Endothelial cell (in vitro differentiated cells): ENCODE measurements at regions not wholly inside any gene's neighbourhood (a gene's known extent, or its start where the extent isn't known, plus 50 kb on each side); places are given as distances from the start of the nearest gene placed in this dataset.

Experiments used
- DNase-seq: peaks from one replicate; pipeline ENCODE4 v3.0.0; 2021; ENCODE audit warnings: low spot score
- H3K27ac Mint-ChIP-seq: one replicate; pipeline ENCODE4 v1.8.0; 2021; ENCODE audit warnings: mixed read lengths, inconsistent platforms; ENCODE audit not compliant: unreplicated experiment
- H3K27me3 Mint-ChIP-seq: one replicate; pipeline ENCODE4 v1.8.0; 2021; ENCODE audit warnings: mild to moderate bottlenecking, moderate library complexity, mixed read lengths, inconsistent platforms; ENCODE audit not compliant: unreplicated experiment
- H3K36me3 Mint-ChIP-seq: one replicate; pipeline ENCODE4 v1.8.0; 2021; ENCODE audit warnings: mild to moderate bottlenecking, low read depth, mixed read lengths, inconsistent platforms; ENCODE audit not compliant: unreplicated experiment
- H3K4me1 Mint-ChIP-seq: one replicate; pipeline ENCODE4 v1.8.0; 2021; ENCODE audit warnings: mild to moderate bottlenecking, mixed read lengths, inconsistent platforms; ENCODE audit not compliant: unreplicated experiment
- H3K4me3 Mint-ChIP-seq: one replicate; pipeline ENCODE4 v1.8.0; 2021; ENCODE audit warnings: mild to moderate bottlenecking, mixed read lengths, inconsistent platforms; ENCODE audit not compliant: unreplicated experiment
- H3K9me3 Mint-ChIP-seq: one replicate; pipeline ENCODE4 v1.8.0; 2021; ENCODE audit warnings: mixed read lengths, inconsistent platforms; ENCODE audit not compliant: unreplicated experiment
- CTCF ChIP-seq: fragments of 200-600 bp; sonication (generic); IDR thresholded peaks from one replicate; pipeline ENCODE4 v1.5.0; 2021; ENCODE audit warnings: antibody characterized with exemption; ENCODE audit not compliant: unreplicated experiment

- Mint-ChIP-seq H3K27me3 (peaks cover 5% of the 10 kb centered on the region), H3K4me1 (no peaks in the 10 kb centered on the region), H3K36me3 (no peaks in the 10 kb centered on the region), H3K4me3 (no peak overlapping the region), H3K9me3 (no peaks in the 10 kb centered on the region), H3K27ac (no peak overlapping the region)
- TF ChIP-seq CTCF = no peak
- no peak for DNase-seq
Measured at GRCh38 chr13:26831336-26831908, 70.8 kb upstream of the GPR12 start.

- Mint-ChIP-seq H3K27ac (no peak overlapping the region), H3K36me3 (no peaks in the 10 kb centered on the region), H3K9me3 (no peaks in the 10 kb centered on the region), H3K27me3 (peaks cover 7% of the 10 kb centered on the region), H3K4me3 (no peak overlapping the region), H3K4me1 (no peaks in the 10 kb centered on the region)
- TF ChIP-seq CTCF = no peak
- DNase-seq = no peak
Measured at GRCh38 chr13:26829716-26830115, 69.1 kb upstream of the GPR12 start.

DNA sequence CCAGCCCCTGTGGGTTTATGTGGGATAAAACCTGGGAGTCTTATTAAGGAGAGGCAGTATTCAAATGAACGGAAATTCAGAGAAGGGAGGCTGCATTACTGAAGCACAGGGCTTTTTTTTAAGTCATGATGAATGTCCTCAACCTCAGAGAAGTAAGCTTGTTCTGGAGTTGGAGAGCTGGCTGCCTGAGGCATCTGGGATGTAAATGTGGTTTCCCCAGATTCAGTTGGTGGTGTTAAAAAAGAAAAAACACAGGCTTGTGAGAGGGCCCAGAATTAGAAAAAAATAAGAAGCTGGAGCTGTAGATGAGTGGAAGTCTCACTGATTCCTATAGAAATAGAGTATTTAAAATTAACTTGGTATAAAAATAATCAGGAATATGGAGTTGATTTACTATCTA is 64.0 kb upstream of the GPR12 start:
- peaks cover 3% of the 10 kb centered on the region for H3K36me3 Mint-ChIP-seq
- no peaks in the 10 kb centered on the region for H3K9me3 Mint-ChIP-seq
- H3K27ac Mint-ChIP-seq = no peak overlapping the region
- H3K27me3 Mint-ChIP-seq = peaks cover 3% of the 10 kb centered on the region
- DNase-seq = no peak
- TF ChIP-seq CTCF = no peak
- no peak overlapping the region for H3K4me3 Mint-ChIP-seq
- H3K4me1 Mint-ChIP-seq = no peaks in the 10 kb centered on the region

- no peak for TF ChIP-seq CTCF
- H3K9me3 Mint-ChIP-seq = no peaks in the 10 kb centered on the region
- H3K36me3 Mint-ChIP-seq = peaks cover 3% of the 10 kb centered on the region
- peaks cover 3% of the 10 kb centered on the region for H3K27me3 Mint-ChIP-seq
- DNase-seq = no peak
- H3K27ac Mint-ChIP-seq = no peak overlapping the region
- H3K4me1 Mint-ChIP-seq = no peaks in the 10 kb centered on the region
- no peak overlapping the region for H3K4me3 Mint-ChIP-seq
Measured at GRCh38 chr13:26822146-26822545, 61.6 kb upstream of the GPR12 start.

DNA sequence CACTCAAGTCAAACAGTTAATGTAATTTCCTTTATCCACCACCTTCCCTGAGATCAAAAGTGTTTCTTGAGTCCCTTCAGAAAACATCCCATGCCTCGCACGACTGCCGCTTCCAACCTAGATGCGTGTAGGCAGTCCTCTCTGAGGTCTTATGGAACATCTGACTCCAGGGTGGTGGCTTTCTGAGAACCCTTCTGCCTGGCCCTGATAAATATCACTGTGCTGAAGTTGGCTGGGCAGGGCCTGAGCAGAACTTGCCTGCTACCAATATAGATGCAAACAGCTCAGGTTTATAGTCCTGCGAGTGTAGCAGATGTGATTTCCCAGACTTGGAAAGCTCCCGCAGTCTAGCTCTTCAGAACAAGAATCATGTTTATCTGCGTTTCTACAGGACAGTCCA is 61.1 kb upstream of the GPR12 start:
- Mint-ChIP-seq H3K4me3 (no peak overlapping the region), H3K27me3 (peaks cover 5% of the 10 kb centered on the region), H3K4me1 (no peaks in the 10 kb centered on the region), H3K27ac (no peak overlapping the region), H3K36me3 (peaks cover 3% of the 10 kb centered on the region), H3K9me3 (no peaks in the 10 kb centered on the region)
- TF ChIP-seq CTCF = no peak
- no peak for DNase-seq
